GM23248 (cell line): ENCODE measurements at regions not wholly inside any gene's neighbourhood (a gene's known extent, or its start where the extent isn't known, plus 50 kb on each side); places are given as distances from the start of the nearest gene placed in this dataset.
"Not testable (repeated sequence)": the region's sequence is repeated elsewhere in the genome, so short reads cannot be mapped to it uniquely, and the experiment has no call there.

Source experiments
- EZH2 ChIP-seq: fragments of 200-600 bp; sonication (generic); IDR thresholded peaks from 2 replicates; pipeline ENCODE4 v1.6.1; 2018; ENCODE audit warnings: antibody characterized with exemption, mild to moderate bottlenecking; ENCODE audit not compliant: insufficient read depth, poor library complexity, severe bottlenecking
- EZH2phosphoT487 ChIP-seq: fragments of 200-600 bp; sonication (generic); IDR thresholded peaks from 2 replicates; pipeline ENCODE4 v1.6.1; 2018; ENCODE audit warnings: antibody characterized with exemption, moderate library complexity, mild to moderate bottlenecking, low read depth; ENCODE audit not compliant: insufficient read depth

DNA sequence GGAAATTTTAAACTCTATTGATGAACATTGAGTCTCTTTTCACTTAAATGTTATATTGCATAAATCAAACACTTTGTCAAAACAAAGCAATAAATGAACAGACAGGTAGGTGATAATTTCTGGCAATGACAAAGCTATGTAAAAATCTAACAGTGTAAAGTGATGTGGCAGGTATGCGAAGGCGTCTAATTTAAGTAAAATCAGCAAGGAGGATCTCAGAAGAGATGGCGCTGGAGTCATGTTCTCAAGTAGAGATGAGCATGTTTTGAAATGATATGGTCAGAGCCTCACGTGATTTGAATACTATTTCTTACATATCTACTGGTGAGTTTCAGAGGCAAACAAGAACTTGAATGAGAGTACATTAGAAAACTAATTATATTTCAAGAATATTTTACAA, 204.0 kb upstream of the FRG1 start:
- TF ChIP-seq EZH2, EZH2phosphoT487: not testable (repeated sequence)
